Sigmoid colon (tissue), 4 donors: ENCODE measurements at regions not wholly inside any gene's neighbourhood (a gene's known extent, or its start where the extent isn't known, plus 50 kb on each side); places are given as distances from the start of the nearest gene placed in this dataset.

Experiments used
- CTCF ChIP-seq, 4 experiments: fragments of 450-650 bp in 3 of 4; fragments of 200-600 bp in 1 of 4; IDR thresholded peaks; one replicate each; pipeline ENCODE4 v1.5.1; 2016 to 2019; ENCODE audit warnings: antibody characterized with exemption in 4 of 4, mild to moderate bottlenecking in 3 of 4, moderate library complexity in 2 of 4
- POLR2AphosphoS5 ChIP-seq, 4 donors: sonication (generic); formaldehyde crosslinking; IDR thresholded peaks; one replicate each; pipeline ENCODE4 v1.6.1; 2017; ENCODE audit warnings: antibody characterized with exemption in 4 of 4

GRCh38 chr1:224809137-224809536, 120.3 kb upstream of the DNAH14 start:
- TF ChIP-seq CTCF (IDR thresholded peaks at IDR 0.05) (no peak), POLR2AphosphoS5 (IDR thresholded peaks at IDR 0.05) (no peak)
